ENCODE measurements at regions not wholly inside any gene's neighbourhood (a gene's known extent, or its start where the extent isn't known, plus 50 kb on each side); places are given as distances from the start of the nearest gene placed in this dataset.

- Histone ChIP-seq H3K36me3 (ENCODE audit: low read depth, low read length) (no peaks in the 10 kb centered on the region), H3K9me3 (ENCODE audit: low read length) (no peaks in the 10 kb centered on the region), H4K20me1 (ENCODE audit: low read length) (no peaks in the 10 kb centered on the region), H3K4me2 (ENCODE audit: low read length) (no peak overlapping the region), H3F3A (ENCODE audit: low read length, unreplicated experiment) (peaks cover 4% of the 10 kb centered on the region), H3K27ac (ENCODE audit: low read length) (no peak overlapping the region), H3K4me1 (ENCODE audit: insufficient read depth, low read length) (peaks cover 32% of the 10 kb centered on the region), H3K9me2 (replicated peaks; ENCODE audit: low read length) (no peaks in the 10 kb centered on the region), H3K27me3 (ENCODE audit: low read length) (no peaks in the 10 kb centered on the region), H2AFZ (ENCODE audit: low read length) (no peak overlapping the region), H3K9ac (ENCODE audit: low read length) (no peak overlapping the region), H3K79me2 (ENCODE audit: low read length) (no peaks in the 10 kb centered on the region), H3K4me3 (ENCODE audit: low read length) (no peak overlapping the region)
- intact Hi-C loops (cut with micrococcal nuclease): no loop called here
- ChIA-PET POLR2A (ENCODE audit: unreplicated experiment) (no interaction called here), CTCF (no interaction called here)
- ATAC-seq (no peak), DNase-seq (no peak)
- TF ChIP-seq EZH2 (IDR thresholded peaks at IDR 0.05; ENCODE audit: low read length, unreplicated experiment) (no peak), CTCF (conservative IDR thresholded peaks at IDR 0.05; ENCODE audit: low read depth, low read length) (no peak), EZH2phosphoT487 (IDR thresholded peaks at IDR 0.05; ENCODE audit: borderline replicate concordance, low read length) (no peak)
- no TSS peak for BruUV-seq (replicated peaks)
Observed at GRCh38 chr10:3856593-3856992, 71.6 kb upstream of the KLF6 start.

GRCh38 chr10:3853547-3854303 lies 68.7 kb upstream of the KLF6 start:
- peak; percentile 57 for ATAC-seq
- intact Hi-C loops (cut with micrococcal nuclease): loop anchor here (2.0 to 5.0 kb wide), 3 partner anchors 25 to 84 kb away; no protein-coding TSS in a partner anchor

More at GRCh38 chr10:3853547-3854303, 68.7 kb upstream of the KLF6 start:
- Histone ChIP-seq H3K4me3 (ENCODE audit: low read length) (no peak overlapping the region), H3K27me3 (ENCODE audit: low read length) (no peaks in the 10 kb centered on the region), H3K4me2 (ENCODE audit: low read length) (peak overlapping the region; percentile 19; the same call in 1 of the 2 replicates), H3K9me2 (replicated peaks; ENCODE audit: low read length) (no peaks in the 10 kb centered on the region), H3K4me1 (ENCODE audit: insufficient read depth, low read length) (peaks cover 44% of the 10 kb centered on the region), H3K36me3 (ENCODE audit: low read depth, low read length) (no peaks in the 10 kb centered on the region), H3K9ac (ENCODE audit: low read length) (peak overlapping the region; percentile 54), H2AFZ (ENCODE audit: low read length) (no peak overlapping the region), H3K9me3 (ENCODE audit: low read length) (no peaks in the 10 kb centered on the region), H3K27ac (ENCODE audit: low read length) (peak overlapping the region; percentile 91), H3K79me2 (ENCODE audit: low read length) (no peaks in the 10 kb centered on the region), H3F3A (ENCODE audit: low read length, unreplicated experiment) (peaks cover 7% of the 10 kb centered on the region), H4K20me1 (ENCODE audit: low read length) (no peaks in the 10 kb centered on the region)
- TF ChIP-seq EZH2 (IDR thresholded peaks at IDR 0.05; ENCODE audit: low read length, unreplicated experiment) (no peak), EZH2phosphoT487 (IDR thresholded peaks at IDR 0.05; ENCODE audit: borderline replicate concordance, low read length) (no peak), CTCF (conservative IDR thresholded peaks at IDR 0.05; ENCODE audit: low read depth, low read length) (no peak)
- ChIA-PET POLR2A (ENCODE audit: unreplicated experiment) (interaction anchor here (0.6 kb wide), 1 partner anchor 77 kb away, joined by 17 read pairs; no protein-coding TSS in a partner anchor), CTCF (no interaction called here)
- DNase-seq: peak; percentile 48
- BruUV-seq (replicated peaks): no TSS peak

Measured in PC-3 (cell line).